Lower lobe of right lung (tissue), 2 donors: ENCODE measurements at regions not wholly inside any gene's neighbourhood (a gene's known extent, or its start where the extent isn't known, plus 50 kb on each side); places are given as distances from the start of the nearest gene placed in this dataset.

Experiments used
- ATAC-seq, 2 donors: fragments of 200-7000 bp; cut with Tn5 transposase; one replicate each; pipeline ENCODE4 v1.9.1; 2020 to 2022; ENCODE audit warnings: mild to moderate bottlenecking in 2 of 2, moderate library complexity in 2 of 2
- DNase-seq: peaks from one replicate; pipeline ENCODE4 v3.0.0-alpha.2; 2020
- H3K27ac ChIP-seq: fragments of 200-600 bp; one replicate; pipeline ENCODE4 v1.8.0; 2022
- H3K27me3 ChIP-seq: fragments of 200-600 bp; one replicate; pipeline ENCODE4 v1.8.0; 2022; ENCODE audit warnings: low read depth
- H3K36me3 ChIP-seq: fragments of 200-600 bp; one replicate; pipeline ENCODE4 v1.8.0; 2022; ENCODE audit warnings: mild to moderate bottlenecking
- H3K4me1 ChIP-seq: fragments of 200-600 bp; one replicate; pipeline ENCODE4 v1.8.0; 2022
- H3K4me3 ChIP-seq: fragments of 200-600 bp; one replicate; pipeline ENCODE4 v1.8.0; 2022; ENCODE audit warnings: mild to moderate bottlenecking
- H3K9me3 ChIP-seq: fragments of 200-600 bp; one replicate; pipeline ENCODE4 v1.8.0; 2022
- CTCF ChIP-seq: fragments of 200-600 bp; IDR thresholded peaks from one replicate; pipeline ENCODE4 v1.8.0; 2022; ENCODE audit warnings: antibody characterized with exemption, mild to moderate bottlenecking
- intact Hi-C: fragments of 100-400 bp; cut with DNase I; formaldehyde crosslinking; loops from one replicate; pipeline ENCODE4 v1.11.0; 2022
- donor health status: DM: no; HTN: yes; CAD: no; lungs with severe emphysema.

DNA sequence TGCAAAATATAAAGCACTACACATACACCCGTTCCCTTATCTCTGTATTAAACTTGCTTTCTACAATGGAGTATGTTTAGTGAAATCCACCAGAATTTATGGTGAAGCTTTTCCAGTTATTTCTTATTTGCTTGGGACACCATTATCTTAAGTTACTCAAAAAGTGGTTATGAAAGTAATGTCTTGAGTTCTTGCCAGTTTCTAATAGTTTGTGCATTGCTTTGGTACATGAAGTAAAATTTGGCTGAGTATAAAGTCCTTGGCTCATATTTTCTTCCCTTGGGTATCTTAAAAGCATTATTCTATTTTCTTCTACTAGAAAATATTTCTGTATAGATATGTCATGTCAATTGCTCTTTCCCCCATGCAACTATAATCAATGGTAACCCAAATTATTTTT lies 85.2 kb downstream of the POLR1F start:
- DNase-seq: no peak
- intact Hi-C loops: no loop called here
- Histone ChIP-seq H3K4me3 (no peak overlapping the region), H3K9me3 (no peaks in the 10 kb centered on the region), H3K27ac (no peak overlapping the region), H3K36me3 (no peaks in the 10 kb centered on the region), H3K27me3 (no peaks in the 10 kb centered on the region), H3K4me1 (no peaks in the 10 kb centered on the region)
- no peak for TF ChIP-seq CTCF
- ATAC-seq: no peak

- Histone ChIP-seq H3K27me3 (no peaks in the 10 kb centered on the region), H3K9me3 (no peaks in the 10 kb centered on the region), H3K4me1 (no peaks in the 10 kb centered on the region), H3K36me3 (no peaks in the 10 kb centered on the region), H3K27ac (no peak overlapping the region), H3K4me3 (no peak overlapping the region)
- ATAC-seq (no peak), DNase-seq (no peak)
- TF ChIP-seq CTCF: no peak
- intact Hi-C loops: no loop called here
These were observed 87.1 kb downstream of the POLR1F start for GRCh38 chr7:19621740-19622139.

DNA sequence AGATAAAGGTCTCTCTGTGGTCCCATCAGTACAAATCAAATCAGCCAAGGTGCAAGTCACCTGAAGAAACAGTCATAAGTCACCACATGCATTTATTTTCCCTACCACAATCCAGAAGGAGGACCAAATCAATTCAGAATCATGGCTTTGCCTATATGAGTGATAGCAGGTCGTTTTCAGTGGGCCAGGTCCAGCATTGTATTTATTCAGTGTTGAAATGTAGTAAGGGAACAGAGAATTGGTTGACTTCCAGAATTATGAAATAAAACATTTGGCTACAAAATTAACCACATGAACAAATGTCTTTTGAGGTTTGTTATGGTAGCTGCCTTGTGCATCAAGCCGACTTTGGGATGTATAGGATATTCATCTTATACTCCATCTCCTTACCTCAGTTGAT lies 88.4 kb downstream of the POLR1F start:
- DNase-seq (no peak), ATAC-seq (no peak)
- no peaks in the 10 kb centered on the region for H3K9me3 ChIP-seq
- no peak overlapping the region for H3K27ac ChIP-seq
- no peaks in the 10 kb centered on the region for H3K27me3 ChIP-seq
- intact Hi-C loops: no loop called here
- no peaks in the 10 kb centered on the region for H3K4me1 ChIP-seq
- no peak for TF ChIP-seq CTCF
- H3K4me3 ChIP-seq: no peak overlapping the region
- no peaks in the 10 kb centered on the region for H3K36me3 ChIP-seq

- DNase-seq (no peak), ATAC-seq (no peak)
- no peak for TF ChIP-seq CTCF
- no peaks in the 10 kb centered on the region for H3K4me1 ChIP-seq
- H3K27ac ChIP-seq: no peak overlapping the region
- no peaks in the 10 kb centered on the region for H3K27me3 ChIP-seq
- H3K36me3 ChIP-seq: no peaks in the 10 kb centered on the region
- intact Hi-C loops: no loop called here
- H3K9me3 ChIP-seq: no peaks in the 10 kb centered on the region
- no peak overlapping the region for H3K4me3 ChIP-seq
These were observed 89.7 kb downstream of the POLR1F start for GRCh38 chr7:19619122-19619521.

DNA sequence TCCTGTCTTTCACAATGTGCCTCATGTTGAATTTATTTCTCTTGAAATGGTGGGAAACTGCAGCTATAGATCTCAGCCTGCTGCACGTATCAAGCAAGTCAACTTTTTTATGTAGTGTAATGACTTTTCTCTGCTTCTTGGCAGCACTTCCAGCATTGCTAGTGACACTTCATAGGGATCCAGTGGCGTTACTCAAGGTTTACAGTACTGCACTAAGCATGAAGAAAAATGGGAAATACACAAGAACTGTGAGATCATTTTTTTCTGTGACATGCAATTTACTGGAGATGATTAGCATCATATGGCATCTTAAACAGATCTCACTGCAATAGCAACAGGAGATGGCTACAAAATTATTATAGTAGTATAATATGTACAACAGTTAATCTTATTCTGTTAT lies 90.9 kb downstream of the POLR1F start:
- no peak for ATAC-seq
- no peak for DNase-seq
- intact Hi-C loops: no loop called here

More for the DNA sequence above, 90.9 kb downstream of the POLR1F start:
- Histone ChIP-seq H3K27me3 (no peaks in the 10 kb centered on the region), H3K4me3 (no peak overlapping the region), H3K27ac (no peak overlapping the region), H3K36me3 (no peaks in the 10 kb centered on the region), H3K9me3 (no peaks in the 10 kb centered on the region), H3K4me1 (no peaks in the 10 kb centered on the region)
- no peak for TF ChIP-seq CTCF
